Globus pallidus (tissue), 1 donor: ENCODE measurements at regions not wholly inside any gene's neighbourhood (a gene's known extent, or its start where the extent isn't known, plus 50 kb on each side); places are given as distances from the start of the nearest gene placed in this dataset.
"Not testable (repeated sequence)": the region's sequence is repeated elsewhere in the genome, so short reads cannot be mapped to it uniquely, and the experiment has no call there.

Experiments
- DNase-seq: peaks from one replicate; pipeline ENCODE4 v3.0.0-alpha.2; 2015; ENCODE audit warnings: low spot score

GRCh38 chr1:96508233-96508632 lies 213.4 kb upstream of the PTBP2 start:
- DNase-seq: peak; percentile 54

GRCh38 chr1:96509339-96509738 lies 212.2 kb upstream of the PTBP2 start:
- no peak for DNase-seq

- no peak for DNase-seq
Observed at GRCh38 chr1:96509951-96510350, 211.6 kb upstream of the PTBP2 start.

- DNase-seq: no peak
Observed at GRCh38 chr1:96510391-96510790, 211.2 kb upstream of the PTBP2 start.

GRCh38 chr1:96510911-96511310 lies 210.7 kb upstream of the PTBP2 start:
- no peak for DNase-seq

GRCh38 chr1:96513136-96513535 lies 208.4 kb upstream of the PTBP2 start:
- no peak for DNase-seq

GRCh38 chr1:96515430-96515829 lies 206.2 kb upstream of the PTBP2 start:
- no peak for DNase-seq

- DNase-seq: no peak
Observed at GRCh38 chr1:96515925-96516324, 205.7 kb upstream of the PTBP2 start.

- no peak for DNase-seq
Observed at GRCh38 chr1:96519851-96520578, 201.6 kb upstream of the PTBP2 start.

GRCh38 chr1:96520579-96520947 lies 201.0 kb upstream of the PTBP2 start:
- peak; percentile 16 for DNase-seq

GRCh38 chr1:96521010-96521409 lies 200.6 kb upstream of the PTBP2 start:
- no peak for DNase-seq

- no peak for DNase-seq
Observed at GRCh38 chr1:96521994-96522760, 199.4 kb upstream of the PTBP2 start.

GRCh38 chr1:96522927-96523326 lies 198.7 kb upstream of the PTBP2 start:
- DNase-seq: no peak

GRCh38 chr1:96524100-96524499 lies 197.5 kb upstream of the PTBP2 start:
- peak; percentile 38 for DNase-seq

- no peak for DNase-seq
Observed at GRCh38 chr1:96525657-96526557, 195.7 kb upstream of the PTBP2 start.

GRCh38 chr1:96528672-96529071 lies 192.9 kb upstream of the PTBP2 start:
- not testable (repeated sequence) for DNase-seq

- DNase-seq: no peak
Observed at GRCh38 chr1:96533820-96534219, 187.8 kb upstream of the PTBP2 start.

- no peak for DNase-seq
Observed at GRCh38 chr1:96536581-96536980, 185.0 kb upstream of the PTBP2 start.

- DNase-seq: peak; percentile 82
Observed at GRCh38 chr1:96538111-96538641, 183.4 kb upstream of the PTBP2 start.

GRCh38 chr1:96538883-96539282 lies 182.7 kb upstream of the PTBP2 start:
- no peak for DNase-seq

GRCh38 chr1:96541491-96541890 lies 180.1 kb upstream of the PTBP2 start:
- DNase-seq: no peak
